HG03060 (cell line): ENCODE measurements at regions not wholly inside any gene's neighbourhood (a gene's known extent, or its start where the extent isn't known, plus 50 kb on each side); places are given as distances from the start of the nearest gene placed in this dataset.
"Not testable (repeated sequence)": the region's sequence is repeated elsewhere in the genome, so short reads cannot be mapped to it uniquely, and the experiment has no call there.

Experiments
- ATAC-seq: cut with Tn5 transposase; IDR thresholded peaks from one replicate; pipeline ENCODE4 v1.9.1; 2021; ENCODE audit warnings: low read depth, moderate number of reproducible peaks; ENCODE audit not compliant: unreplicated experiment

DNA sequence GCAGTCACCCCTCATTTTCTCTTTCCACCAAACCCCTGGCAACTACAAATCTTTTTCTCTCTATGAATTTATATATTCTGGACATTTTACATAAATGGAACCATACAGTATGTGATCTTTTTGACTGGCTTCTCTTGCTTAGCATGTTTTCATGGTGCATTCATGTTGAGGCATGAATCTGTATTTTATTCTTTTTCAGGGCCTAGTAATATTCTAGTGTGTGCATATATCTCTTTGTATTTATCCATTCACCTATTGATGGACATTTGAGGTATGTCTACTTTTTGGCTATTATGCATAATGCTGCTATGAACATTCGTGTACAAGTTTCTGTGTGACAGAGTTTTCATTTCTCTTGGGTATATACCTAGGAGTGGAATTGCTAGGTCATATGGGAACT, 78.2 kb downstream of the HACD1 start:
- ATAC-seq, result no peak

DNA sequence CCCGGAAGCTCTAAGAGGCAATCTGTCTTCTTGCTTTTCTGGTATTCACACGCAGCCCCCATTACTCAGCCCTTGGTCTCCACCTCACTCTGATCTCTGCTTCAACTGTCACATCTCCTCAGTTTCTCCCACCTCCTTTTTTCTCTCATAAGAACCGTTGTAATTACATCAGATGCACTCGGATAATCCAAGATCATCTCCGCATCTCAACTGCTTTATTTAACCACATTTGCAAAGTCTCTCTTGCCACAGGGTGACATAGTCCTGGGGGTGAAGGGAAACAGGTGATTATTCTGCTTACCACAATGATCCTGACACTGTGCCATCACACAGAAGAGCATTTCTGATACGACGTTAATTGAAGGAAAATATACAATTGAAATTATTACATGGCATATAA, 79.9 kb downstream of the HACD1 start:
- ATAC-seq, result no peak

DNA sequence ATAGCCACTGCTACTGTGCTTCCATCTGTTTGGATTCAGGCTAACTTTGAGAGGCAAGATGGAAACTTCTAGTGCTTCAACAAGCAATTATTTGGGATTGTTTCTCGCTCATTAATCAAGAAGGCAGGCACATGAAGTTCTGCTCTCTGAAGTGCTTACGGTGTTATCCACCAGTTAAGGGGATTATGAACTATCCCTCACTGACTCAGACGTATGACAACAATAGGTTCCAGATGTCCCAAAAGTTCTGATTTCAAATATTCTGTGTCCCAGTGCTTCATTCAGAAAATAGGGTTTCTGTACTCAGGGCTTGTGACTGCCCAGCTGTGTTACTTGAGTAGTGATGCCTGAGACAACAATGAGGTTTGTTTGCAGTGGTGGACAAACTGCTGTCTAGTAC, 81.0 kb downstream of the HACD1 start:
- ATAC-seq, result no peak

DNA sequence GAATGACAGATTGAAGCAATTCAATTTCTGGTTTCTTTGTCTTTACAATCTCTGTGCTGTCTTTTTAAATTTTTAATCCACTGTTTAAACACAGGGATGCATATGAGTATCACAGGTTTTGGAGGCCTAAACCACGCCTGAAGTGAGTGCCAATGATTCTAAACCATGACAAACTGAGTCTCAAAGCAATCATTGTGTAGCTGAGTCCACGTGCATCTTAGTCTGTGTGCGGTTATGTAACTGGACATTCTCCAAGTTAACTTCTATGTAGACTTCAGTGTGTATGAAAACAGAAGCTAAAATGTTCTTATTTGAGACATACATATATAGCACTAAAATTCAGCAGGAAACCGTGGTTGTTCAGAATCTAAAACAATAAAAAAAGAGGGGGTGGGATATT, 79.3 kb upstream of the ST8SIA6 start:
- ATAC-seq, result no peak

DNA sequence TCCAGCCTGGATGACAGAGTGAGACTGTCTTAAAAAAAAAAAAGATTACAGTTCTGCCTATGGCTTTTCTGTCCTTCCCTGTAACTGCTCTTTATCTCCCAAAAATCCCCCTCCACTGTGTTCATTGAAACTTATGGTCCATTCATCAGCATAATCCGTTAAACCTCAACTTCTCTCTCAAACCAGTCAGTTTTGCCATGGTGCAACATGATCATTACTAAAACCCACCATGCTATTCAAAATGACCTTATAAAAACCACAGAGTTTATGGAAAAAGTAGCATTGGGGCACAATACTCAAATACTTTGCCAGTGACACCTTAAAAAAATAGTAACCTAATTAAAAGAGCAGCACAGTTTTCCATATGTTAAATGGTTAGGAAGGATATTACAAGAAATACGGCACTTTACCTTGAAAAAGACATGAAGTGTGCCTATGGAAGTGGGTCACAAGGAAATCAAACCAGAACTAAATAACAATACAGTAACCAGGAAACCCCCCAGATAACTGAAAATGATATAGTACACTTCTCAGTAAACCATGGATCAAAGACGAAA, 74.0 kb upstream of the ST8SIA6 start:
- ATAC-seq, result no peak

DNA sequence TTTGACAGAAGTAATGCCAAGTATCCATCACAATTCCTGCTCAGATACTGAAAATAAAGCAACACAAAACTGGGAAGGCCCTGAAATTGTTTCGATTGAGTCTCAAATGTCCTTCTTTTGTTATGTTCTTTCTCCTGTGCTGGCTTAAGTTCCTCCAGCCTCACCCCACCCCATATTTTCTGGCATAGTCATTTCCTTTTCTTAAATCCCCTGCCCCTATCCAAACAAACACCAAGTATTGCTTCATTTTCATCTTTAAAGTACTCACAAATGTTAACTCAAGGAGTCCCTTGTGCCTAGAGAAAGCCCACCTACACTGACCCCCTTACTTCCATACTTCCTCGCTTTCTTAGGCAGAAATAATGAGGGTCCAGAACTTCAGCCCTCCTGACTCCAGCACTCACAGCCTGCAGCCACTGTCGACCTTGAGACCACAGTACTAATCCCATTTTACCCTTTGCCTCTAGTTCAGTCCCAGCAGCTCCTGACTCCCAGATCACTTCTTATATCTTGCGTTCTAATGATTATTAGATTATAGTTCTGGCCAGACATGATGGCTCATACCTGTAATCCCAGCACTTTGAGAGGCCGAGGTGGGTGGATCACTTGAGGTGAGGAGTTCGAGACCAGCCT, 73.2 kb upstream of the ST8SIA6 start:
- no peak for ATAC-seq

DNA sequence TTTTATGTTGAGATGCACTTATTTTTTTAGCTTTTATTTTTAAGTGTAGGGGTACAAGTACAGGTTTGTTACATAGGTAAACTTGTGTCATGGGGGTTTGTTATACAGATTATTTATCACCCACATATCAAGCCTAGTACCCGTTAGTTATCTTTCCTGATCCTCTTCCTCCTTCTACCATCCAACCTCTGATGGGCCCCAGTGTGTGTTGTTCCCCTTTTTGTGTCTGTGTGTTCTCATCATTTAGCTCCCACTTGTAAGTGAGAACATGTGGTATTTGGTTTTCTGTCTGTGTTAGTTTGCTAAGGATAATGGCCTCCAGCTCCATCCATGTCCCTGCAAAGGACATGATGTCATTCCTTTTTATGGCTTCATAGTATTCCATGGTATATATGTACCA, 72.2 kb upstream of the ST8SIA6 start:
- ATAC-seq, result not testable (repeated sequence)

DNA sequence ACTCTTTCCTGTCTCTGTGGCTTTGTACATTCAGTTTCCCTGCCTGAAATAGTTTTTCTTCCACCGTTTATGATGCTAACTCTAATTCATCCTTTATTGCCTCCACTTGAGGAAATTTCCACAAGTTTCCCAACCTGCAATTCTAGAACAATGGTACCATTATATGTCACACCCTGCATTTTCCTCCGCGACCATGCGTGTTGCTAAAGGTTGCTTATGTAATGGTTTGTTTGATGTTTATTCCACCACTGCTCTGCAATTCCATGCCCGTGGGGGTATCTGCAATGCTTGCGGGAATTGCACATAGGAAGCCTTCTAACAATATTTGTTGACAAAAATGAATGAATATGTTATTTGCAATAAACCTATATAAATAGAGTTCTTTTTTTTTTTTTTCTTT, 69.5 kb upstream of the ST8SIA6 start:
- no peak for ATAC-seq

DNA sequence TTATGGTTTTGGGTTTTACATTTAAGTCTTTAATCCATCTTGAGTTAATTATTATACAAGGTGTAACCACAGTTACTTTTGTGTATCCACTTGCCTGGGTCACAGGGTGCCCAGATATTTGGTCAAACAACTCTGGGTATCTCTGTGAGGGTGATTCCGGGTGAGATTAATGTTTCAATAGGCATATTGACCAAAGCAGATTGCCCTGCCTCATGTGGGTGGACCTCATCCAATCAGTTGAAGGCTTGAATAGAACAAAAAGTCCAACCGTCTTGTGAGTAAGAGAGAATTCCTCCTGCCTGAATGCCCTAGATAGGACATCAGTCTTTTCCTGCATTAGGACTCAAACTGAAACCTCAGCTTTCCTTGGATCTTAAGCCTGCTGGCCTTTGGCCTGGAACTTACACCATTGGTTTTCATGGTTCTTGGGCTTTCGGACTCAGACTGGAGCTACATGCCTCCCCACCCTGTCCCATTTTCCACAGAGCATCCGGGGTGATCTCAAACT, 68.9 kb upstream of the ST8SIA6 start:
- no peak for ATAC-seq

DNA sequence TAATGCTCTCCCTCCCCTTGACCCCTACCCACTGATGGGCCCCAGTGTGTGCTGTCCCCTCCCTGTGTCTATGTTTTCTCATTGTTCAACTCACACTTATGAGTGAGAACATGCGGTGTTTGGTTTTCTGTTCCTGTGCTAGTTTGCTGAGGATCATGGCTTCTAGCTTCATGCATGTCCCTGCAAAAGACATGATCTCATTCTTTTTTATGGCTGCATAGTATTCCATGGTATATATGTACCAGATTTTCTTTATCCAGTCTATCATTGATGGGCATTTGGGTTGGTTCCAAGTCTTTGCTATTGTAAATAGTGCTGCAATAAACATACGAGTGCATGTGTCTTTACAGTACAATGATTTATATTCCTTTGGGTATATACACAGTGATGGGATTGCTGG, 67.9 kb upstream of the ST8SIA6 start:
- not testable (repeated sequence) for ATAC-seq

DNA sequence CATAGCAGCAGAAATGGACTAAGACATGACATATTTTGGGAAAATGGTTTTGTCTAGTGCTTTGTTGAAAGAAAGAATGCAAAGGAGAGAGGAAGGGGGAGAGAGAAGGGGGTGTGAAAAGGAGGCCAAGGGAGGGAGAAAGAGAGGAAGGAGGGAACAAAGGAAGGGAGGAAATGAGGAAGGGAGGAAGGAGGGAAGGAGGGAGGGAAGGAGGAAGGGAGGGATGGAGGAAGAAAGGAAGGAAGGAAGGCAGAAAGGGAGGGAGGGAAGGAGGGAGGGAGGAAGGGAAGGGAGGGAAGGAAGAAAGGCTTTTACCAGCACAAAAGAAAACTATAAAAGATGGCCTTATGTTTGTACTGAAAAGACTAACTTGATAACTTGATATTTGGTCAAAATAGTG, 65.1 kb upstream of the ST8SIA6 start:
- no peak for ATAC-seq

DNA sequence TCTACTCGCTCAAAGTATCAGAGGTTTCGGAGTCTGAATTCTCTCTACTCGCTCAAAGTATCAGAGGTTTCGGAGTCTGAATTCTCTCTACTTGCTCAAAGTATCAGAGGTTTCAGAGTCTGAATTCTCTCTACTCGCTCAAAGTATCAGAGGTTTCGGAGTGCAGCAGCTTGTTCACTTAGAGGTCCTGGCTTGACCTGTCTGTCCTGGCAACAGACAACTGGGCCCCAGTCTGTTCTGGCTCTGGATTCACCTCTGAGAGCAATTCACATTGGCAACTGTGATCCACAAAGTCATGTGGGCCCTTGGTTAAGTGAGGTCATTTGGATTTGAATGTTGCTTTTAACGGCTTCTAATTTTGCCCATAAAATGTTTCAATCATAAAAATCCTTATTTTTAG, 63.9 kb upstream of the ST8SIA6 start:
- no peak for ATAC-seq

DNA sequence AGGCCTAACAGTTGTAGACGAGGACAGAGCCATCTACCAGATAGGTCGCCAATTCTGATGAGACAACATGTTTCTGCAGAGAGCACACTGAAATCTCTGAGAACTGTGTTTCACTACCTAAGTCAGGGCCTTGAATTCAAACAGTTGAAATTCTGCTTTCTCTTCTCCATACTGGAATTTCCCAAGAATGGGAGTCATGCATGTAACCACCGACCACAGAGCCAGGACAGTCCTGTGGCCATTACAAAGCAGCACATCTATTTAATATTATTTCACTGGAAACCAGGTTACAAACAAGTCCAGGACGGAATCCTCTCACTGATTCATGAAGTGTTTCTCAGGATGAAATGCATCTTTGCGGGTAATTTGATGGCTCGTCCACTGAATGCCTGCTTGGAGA, 62.0 kb upstream of the ST8SIA6 start:
- ATAC-seq, result no peak

DNA sequence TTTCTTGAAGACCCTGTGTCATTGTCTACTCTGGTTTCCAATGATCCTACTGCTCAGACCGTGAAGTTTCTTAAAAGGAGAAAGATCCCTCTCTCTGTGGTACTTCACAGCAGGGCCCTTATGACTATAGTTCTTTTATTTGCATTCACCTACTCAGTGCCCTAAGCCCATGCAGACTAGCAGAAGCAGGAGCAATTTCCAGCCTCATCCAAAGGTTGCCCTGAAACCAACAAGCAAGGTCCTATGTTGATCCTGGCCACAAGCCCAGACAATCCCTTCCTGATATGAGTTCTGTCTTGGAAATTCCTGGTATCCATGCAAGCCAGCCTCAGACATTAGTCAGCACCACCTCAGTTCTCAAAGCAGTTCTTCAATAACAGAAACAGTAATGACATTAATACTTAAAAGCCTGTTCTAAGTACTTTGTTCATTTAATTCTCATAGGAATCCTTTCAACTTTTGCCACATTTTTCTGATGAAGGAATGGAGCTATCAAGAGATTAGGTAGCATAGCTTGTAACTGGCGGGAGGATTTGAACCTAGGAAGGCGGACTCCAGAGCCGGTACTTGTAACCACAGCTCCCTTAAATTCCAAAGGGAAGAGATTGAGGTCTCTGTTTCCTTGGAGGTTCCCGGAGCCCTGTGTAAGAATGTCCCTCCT, 58.1 kb upstream of the ST8SIA6 start:
- no peak for ATAC-seq

DNA sequence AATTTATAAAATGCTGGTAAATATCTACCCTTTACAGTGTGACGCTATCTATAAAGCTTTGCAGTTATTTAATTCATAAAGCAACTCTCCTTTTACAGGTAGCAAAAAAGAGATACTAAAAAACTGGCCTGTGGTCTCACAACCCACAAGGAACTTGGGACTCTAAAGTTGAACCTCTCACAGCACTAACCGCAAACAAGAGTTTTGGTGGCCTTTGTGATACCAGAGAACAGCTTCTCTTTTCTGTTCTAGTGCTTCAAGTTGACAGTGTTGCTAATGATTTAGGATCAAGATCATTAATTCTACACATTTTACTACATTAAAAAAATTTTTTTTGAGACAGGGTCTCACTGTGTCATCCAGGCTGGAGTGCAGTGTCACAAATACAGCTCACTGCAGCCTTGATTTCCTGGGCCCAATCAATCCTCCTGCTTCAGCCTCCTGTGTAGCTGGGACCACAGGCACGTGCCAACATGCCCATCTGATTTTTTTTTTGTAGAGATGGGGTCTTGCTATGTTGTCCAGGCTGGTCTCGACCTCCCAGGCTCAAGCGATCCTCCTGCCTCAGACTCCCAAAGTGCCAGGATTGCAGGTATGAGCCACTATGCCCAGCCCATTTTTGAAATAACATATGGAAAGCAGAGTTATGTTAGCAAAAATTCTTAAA, 56.0 kb upstream of the ST8SIA6 start:
- peak; percentile 42 for ATAC-seq

DNA sequence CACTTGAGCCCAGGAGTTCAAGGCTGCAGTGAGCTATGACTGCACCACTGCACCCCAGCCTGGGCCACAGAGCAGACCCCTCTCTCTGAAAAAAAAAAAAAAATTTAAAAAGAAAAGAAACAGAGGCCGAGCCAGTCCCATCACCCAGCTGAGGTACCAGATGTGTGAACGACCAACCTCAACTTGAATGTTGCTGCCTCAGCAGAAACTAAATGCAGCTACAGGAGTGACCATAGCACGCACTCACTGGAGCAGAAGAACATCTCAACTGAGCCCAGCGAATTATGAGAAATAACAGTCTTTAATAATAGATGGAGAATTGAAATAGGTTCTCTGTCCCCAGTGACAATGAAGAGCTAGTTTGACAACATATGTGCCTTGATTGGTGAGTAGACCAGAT, 53.1 kb upstream of the ST8SIA6 start:
- ATAC-seq, result no peak

DNA sequence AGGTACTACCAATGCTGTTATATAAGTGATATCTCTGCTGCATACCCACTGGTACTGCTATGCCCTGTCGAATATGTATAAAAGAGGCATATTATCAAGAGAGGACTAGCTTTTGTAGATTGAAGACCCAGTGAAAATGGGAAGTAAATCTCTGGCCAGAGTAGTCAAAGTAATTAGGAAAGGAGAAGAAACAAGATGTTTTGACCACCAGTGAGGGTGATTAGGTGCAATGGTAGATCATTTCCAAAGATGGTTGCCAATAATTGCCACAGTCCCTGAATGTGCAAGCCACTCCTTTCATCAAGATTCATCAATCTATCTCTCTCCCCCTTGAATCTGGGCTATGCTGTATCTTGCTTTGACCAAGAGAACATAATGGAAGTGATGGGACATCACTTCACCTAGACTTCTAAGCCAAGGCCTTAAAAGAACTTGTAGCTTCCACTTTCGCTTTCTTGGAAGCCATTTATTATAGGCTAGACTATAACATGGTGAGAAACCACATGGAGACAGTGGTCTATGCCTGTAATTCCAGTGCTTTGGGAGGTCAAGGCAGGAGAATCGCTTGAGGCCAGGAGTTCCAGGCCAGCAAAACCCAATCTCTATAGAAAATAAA, 52.6 kb upstream of the ST8SIA6 start:
- no peak for ATAC-seq

DNA sequence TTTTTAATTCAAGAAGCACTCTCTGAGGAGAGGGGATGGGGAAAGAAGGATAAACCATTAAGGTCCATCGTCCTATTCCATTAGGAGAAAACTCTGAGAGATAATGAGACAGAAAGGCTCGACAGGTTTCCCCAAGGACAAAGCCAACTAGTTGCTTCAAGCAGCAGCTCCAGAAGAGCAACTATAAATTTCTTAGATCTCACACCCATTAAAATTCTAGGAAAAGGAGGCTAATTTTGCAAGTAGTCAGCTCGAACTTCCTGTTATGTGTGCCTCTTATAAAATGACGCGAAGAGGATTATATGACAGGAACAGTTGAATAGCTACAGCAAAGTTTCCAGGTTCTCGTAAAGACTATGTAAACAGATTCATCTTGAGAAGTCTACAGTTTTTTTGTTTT, 52.0 kb upstream of the ST8SIA6 start:
- no peak for ATAC-seq

DNA sequence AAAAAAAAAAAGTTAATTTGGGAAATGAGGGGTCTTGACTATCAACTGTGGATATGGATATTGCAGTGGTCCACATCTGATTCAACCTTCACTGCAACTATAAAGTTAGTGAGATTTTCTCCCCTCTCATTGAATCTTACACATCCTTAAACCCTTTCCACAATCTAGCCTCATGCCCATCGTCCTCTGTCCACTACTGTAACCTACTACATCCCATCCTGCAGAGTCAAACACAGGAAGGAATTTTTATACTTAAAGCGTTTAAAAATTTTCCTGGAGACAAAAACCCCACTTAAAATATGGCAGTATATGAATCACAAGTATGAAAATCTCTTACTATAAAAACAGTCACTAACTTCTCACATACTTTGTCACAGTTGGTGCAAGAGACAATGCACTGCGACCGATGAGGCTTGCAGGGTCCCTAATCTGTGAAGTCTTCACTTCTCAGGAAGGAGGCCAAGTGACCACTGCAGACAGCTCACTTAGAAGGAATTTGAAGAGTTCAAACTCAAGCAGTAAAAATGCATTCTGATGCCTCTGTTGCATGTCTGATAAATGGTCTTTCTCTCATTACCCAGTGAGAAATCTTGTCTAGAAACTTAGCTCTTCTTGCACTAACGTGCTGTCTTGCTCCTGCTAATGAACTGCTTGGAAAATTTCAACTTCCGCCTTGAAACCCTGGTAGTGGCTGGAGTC, 50.3 kb upstream of the ST8SIA6 start:
- ATAC-seq, result no peak
